ENCODE measurements at regions not wholly inside any gene's neighbourhood (a gene's known extent, or its start where the extent isn't known, plus 50 kb on each side); places are given as distances from the start of the nearest gene placed in this dataset.

GRCh38 chr4:71221510-71222466 lies 117.0 kb upstream of the SLC4A4 start:
- TF ChIP-seq GATA1 (IDR thresholded peaks at IDR 0.05; ENCODE audit: low read depth, low read length) (no peak), POLR2A (IDR thresholded peaks at IDR 0.05; ENCODE audit: low read length) (no peak)
